Sigmoid colon (tissue), 6 donors: ENCODE measurements at regions not wholly inside any gene's neighbourhood (a gene's known extent, or its start where the extent isn't known, plus 50 kb on each side); places are given as distances from the start of the nearest gene placed in this dataset.

Source experiments
- DNase-seq: peaks from one replicate; pipeline ENCODE4 v3.0.0-alpha.2; 2019
- H3K27ac ChIP-seq, 4 donors: fragments of 200-600 bp; sonication (generic); one replicate each; pipeline ENCODE4 v1.5.1; 2016 to 2019; ENCODE audit warnings: mild to moderate bottlenecking in 1 of 4
- H3K27me3 ChIP-seq, 3 donors: fragments of 200-600 bp; sonication (generic); one replicate each; pipeline ENCODE4 v1.5.1; 2019; ENCODE audit warnings: mild to moderate bottlenecking in 1 of 3
- H3K36me3 ChIP-seq, 4 donors: fragments of 200-600 bp; sonication (generic); one replicate each; pipeline ENCODE4 v1.5.1; 2016 to 2019
- H3K4me1 ChIP-seq, 4 donors: fragments of 200-600 bp; sonication (generic); one replicate each; pipeline ENCODE4 v1.5.1; 2017 to 2019
- H3K4me3 ChIP-seq, 4 donors: fragments of 200-600 bp; sonication (generic); one replicate each; pipeline ENCODE4 v1.5.1; 2017 to 2019; ENCODE audit warnings: mild to moderate bottlenecking in 2 of 4, moderate library complexity in 1 of 4
- H3K9me3 ChIP-seq, 4 donors: fragments of 200-600 bp in 3 of 4; sonication (generic) in 3 of 4; one replicate each; pipeline versions ENCODE4 v1.5.1 to v1.6.1; 2013 to 2019
- CTCF ChIP-seq, 4 experiments: fragments of 450-650 bp in 3 of 4; fragments of 200-600 bp in 1 of 4; IDR thresholded peaks; one replicate each; pipeline ENCODE4 v1.5.1; 2016 to 2019; ENCODE audit warnings: antibody characterized with exemption in 4 of 4, mild to moderate bottlenecking in 3 of 4, moderate library complexity in 2 of 4
- EP300 ChIP-seq, 4 donors: sonication (generic); formaldehyde crosslinking; IDR thresholded peaks; one replicate each; pipeline ENCODE4 v1.6.1; 2017; ENCODE audit warnings: antibody characterized with exemption in 4 of 4
- POLR2A ChIP-seq, 2 donors: fragments of 450-650 bp; IDR thresholded peaks; one replicate each; pipeline ENCODE4 v1.6.1; 2016; ENCODE audit warnings: antibody characterized with exemption in 2 of 2, mild to moderate bottlenecking in 2 of 2, moderate library complexity in 2 of 2
- POLR2AphosphoS5 ChIP-seq, 4 donors: sonication (generic); formaldehyde crosslinking; IDR thresholded peaks; one replicate each; pipeline ENCODE4 v1.6.1; 2017; ENCODE audit warnings: antibody characterized with exemption in 4 of 4
- WGBS, 2 donors: extraction: QIAGEN DNeasy Blood & Tissue Kit; methylation state at CpG; one replicate each; pipeline ENCODE4 v1.1.7; 2013; 5-methylcytosine and 5-hydroxymethylcytosine counted together
- intact Hi-C: fragments of 100-400 bp; cut with DNase I; formaldehyde crosslinking; loops from one replicate; pipeline ENCODE4 v1.15.1; 2023
- donor health status: healthy with polysubstance abuse.
- donor health status: healthy.

GRCh38 chr18:28334516-28334915 is 157.6 kb upstream of the CDH2 start:
- Histone ChIP-seq H3K27me3 (no peaks in the 10 kb centered on the region), H3K4me3 (no peak overlapping the region), H3K27ac (no peak overlapping the region), H3K9me3 (no peaks in the 10 kb centered on the region), H3K4me1 (no peaks in the 10 kb centered on the region), H3K36me3 (no peaks in the 10 kb centered on the region)
- 52 to 69% methylated on average over 1 of the region's 1 CpG for WGBS, 2 donors
- no peak for DNase-seq
- TF ChIP-seq POLR2A (IDR thresholded peaks at IDR 0.05) (no peak), POLR2AphosphoS5 (IDR thresholded peaks at IDR 0.05) (no peak), EP300 (IDR thresholded peaks at IDR 0.05) (no peak), CTCF (IDR thresholded peaks at IDR 0.05) (no peak)
- intact Hi-C loops = no loop called here

GRCh38 chr18:28332071-28332470 is 155.1 kb upstream of the CDH2 start:
- no peaks in the 10 kb centered on the region for H3K4me1 ChIP-seq
- WGBS, 2 donors = 46 to 56% methylated on average over 3 of the region's 3 CpGs
- DNase-seq = no peak
- no peaks in the 10 kb centered on the region for H3K9me3 ChIP-seq
- no peaks in the 10 kb centered on the region for H3K27me3 ChIP-seq
- no peak overlapping the region for H3K27ac ChIP-seq
- no peak overlapping the region for H3K4me3 ChIP-seq
- intact Hi-C loops = no loop called here
- TF ChIP-seq POLR2AphosphoS5 (IDR thresholded peaks at IDR 0.05) (no peak), EP300 (IDR thresholded peaks at IDR 0.05) (no peak), POLR2A (IDR thresholded peaks at IDR 0.05) (no peak), CTCF (IDR thresholded peaks at IDR 0.05) (no peak)
- no peaks in the 10 kb centered on the region for H3K36me3 ChIP-seq

- no peak for DNase-seq
- no peaks in the 10 kb centered on the region for H3K4me1 ChIP-seq
- TF ChIP-seq POLR2AphosphoS5 (IDR thresholded peaks at IDR 0.05) (no peak), EP300 (IDR thresholded peaks at IDR 0.05) (no peak), POLR2A (IDR thresholded peaks at IDR 0.05) (no peak), CTCF (IDR thresholded peaks at IDR 0.05) (no peak)
- no peak overlapping the region for H3K27ac ChIP-seq
- no peaks in the 10 kb centered on the region for H3K27me3 ChIP-seq
- no peaks in the 10 kb centered on the region for H3K36me3 ChIP-seq
- WGBS, 2 donors = 80 to 84% methylated on average over 4 of the region's 4 CpGs
- H3K9me3 ChIP-seq = no peaks in the 10 kb centered on the region
- H3K4me3 ChIP-seq = no peak overlapping the region
- intact Hi-C loops = no loop called here
These were observed 154.6 kb upstream of the CDH2 start for GRCh38 chr18:28331551-28331950.

- WGBS, 2 donors = 82% methylated on average over 3 of the region's 3 CpGs
- TF ChIP-seq POLR2A (IDR thresholded peaks at IDR 0.05) (no peak), POLR2AphosphoS5 (IDR thresholded peaks at IDR 0.05) (no peak), EP300 (IDR thresholded peaks at IDR 0.05) (no peak), CTCF (IDR thresholded peaks at IDR 0.05) (no peak)
- Histone ChIP-seq H3K9me3 (no peaks in the 10 kb centered on the region), H3K27ac (no peak overlapping the region), H3K4me1 (no peaks in the 10 kb centered on the region), H3K36me3 (no peaks in the 10 kb centered on the region), H3K4me3 (no peak overlapping the region), H3K27me3 (no peaks in the 10 kb centered on the region)
- intact Hi-C loops = no loop called here
- DNase-seq = no peak
These were observed 136.7 kb upstream of the CDH2 start for GRCh38 chr18:28313602-28314001.

GRCh38 chr18:28288784-28289183 is 111.9 kb upstream of the CDH2 start:
- H3K4me3 ChIP-seq = no peak overlapping the region
- intact Hi-C loops = no loop called here

More at GRCh38 chr18:28288784-28289183, 111.9 kb upstream of the CDH2 start:
- TF ChIP-seq POLR2AphosphoS5 (IDR thresholded peaks at IDR 0.05) = no peak
- Histone ChIP-seq H3K36me3 (no peaks in the 10 kb centered on the region), H3K27ac (no peak overlapping the region), H3K9me3 (no peaks in the 10 kb centered on the region), H3K4me1 (no peaks in the 10 kb centered on the region), H3K27me3 (no peaks in the 10 kb centered on the region)
- 77 to 84% methylated on average over 5 of the region's 5 CpGs for WGBS, 2 donors
- no peak for DNase-seq
